Skeletal muscle satellite cell (primary cell): ENCODE measurements at regions not wholly inside any gene's neighbourhood (a gene's known extent, or its start where the extent isn't known, plus 50 kb on each side); places are given as distances from the start of the nearest gene placed in this dataset.
"Not testable (repeated sequence)": the region's sequence is repeated elsewhere in the genome, so short reads cannot be mapped to it uniquely, and the experiment has no call there.

Experiments
- H3K27me3 ChIP-seq: 2 replicates; pipeline ENCODE4 v1.7.0; 2013; ENCODE audit warnings: low read length; ENCODE audit not compliant: control insufficient read depth, insufficient read depth
- H3K36me3 ChIP-seq: 2 replicates; pipeline ENCODE4 v1.7.0; 2013; ENCODE audit warnings: mild to moderate bottlenecking, control low read depth, low read length; ENCODE audit not compliant: insufficient read depth
- H3K4me1 ChIP-seq: 2 replicates; pipeline ENCODE4 v1.7.0; 2013; ENCODE audit warnings: low read length; ENCODE audit not compliant: control insufficient read depth, insufficient read depth
- H3K4me2 ChIP-seq: 2 replicates; pipeline ENCODE4 v1.7.0; 2013; ENCODE audit warnings: mild to moderate bottlenecking, low read length
- H3K4me3 ChIP-seq: 2 replicates; pipeline ENCODE4 v1.7.0; 2013; ENCODE audit warnings: low read length
- H3K9ac ChIP-seq: 2 replicates; pipeline ENCODE4 v1.7.0; 2013; ENCODE audit warnings: mild to moderate bottlenecking, low read depth, low read length, moderate library complexity
- H3K9me3 ChIP-seq: replicated peaks from 2 replicates; pipeline ENCODE4 v1.7.0; 2013; ENCODE audit warnings: mild to moderate bottlenecking, control low read depth, low read length

DNA sequence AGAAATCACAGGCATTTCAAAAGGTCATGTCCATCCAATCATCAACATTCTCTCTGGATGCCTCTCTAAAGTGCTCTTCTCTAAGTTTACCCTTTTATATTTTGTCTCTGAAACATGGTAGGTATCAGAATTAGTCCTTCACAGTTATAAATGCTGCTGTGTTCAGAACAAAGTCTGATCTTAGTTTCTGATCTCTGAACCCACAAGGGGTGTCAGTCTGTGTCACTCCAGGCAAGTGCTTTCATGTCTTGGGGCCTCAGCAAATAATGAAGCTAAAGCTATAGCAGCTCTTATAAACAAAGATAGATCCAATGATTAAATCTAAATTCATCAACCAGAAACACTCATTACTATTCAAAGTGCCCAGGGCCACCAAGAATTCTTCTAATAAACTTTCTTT, 281.7 kb downstream of the BCL2L11 start:
- not testable (repeated sequence) for H3K9ac ChIP-seq, H3K4me2 ChIP-seq, H3K27me3 ChIP-seq, H3K4me3 ChIP-seq, H3K9me3 ChIP-seq, H3K36me3 ChIP-seq, H3K4me1 ChIP-seq

GRCh38 chr2:111403287-111403686, 282.6 kb downstream of the BCL2L11 start:
- not testable (repeated sequence) for H3K4me3 ChIP-seq, H3K9ac ChIP-seq, H3K27me3 ChIP-seq, H3K4me1 ChIP-seq, H3K9me3 ChIP-seq, H3K4me2 ChIP-seq, H3K36me3 ChIP-seq

DNA sequence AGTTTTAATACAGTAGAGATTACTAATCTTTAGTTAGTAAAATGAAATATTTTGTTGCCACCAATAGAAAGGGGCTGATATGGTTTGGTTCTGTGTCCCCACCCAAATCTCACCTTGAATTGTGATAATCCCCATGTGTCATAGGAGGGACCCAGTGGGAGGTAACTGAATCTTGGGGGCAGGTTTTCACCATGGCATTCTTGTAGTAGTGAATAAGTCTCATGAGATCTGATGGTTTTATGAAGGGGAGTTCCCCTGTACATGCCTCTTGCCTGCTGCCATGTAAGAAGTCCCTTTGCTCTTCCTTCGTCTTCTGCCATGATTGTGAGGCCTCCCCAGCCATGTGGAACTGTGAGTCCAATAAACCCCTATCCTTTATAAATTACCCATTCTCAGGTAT, 285.9 kb downstream of the BCL2L11 start:
- not testable (repeated sequence) for H3K9me3 ChIP-seq, H3K4me1 ChIP-seq, H3K4me2 ChIP-seq, H3K36me3 ChIP-seq, H3K27me3 ChIP-seq, H3K9ac ChIP-seq, H3K4me3 ChIP-seq

GRCh38 chr2:111407632-111408194, 287.0 kb downstream of the BCL2L11 start:
- H3K36me3 ChIP-seq, H3K4me2 ChIP-seq, H3K9ac ChIP-seq, H3K9me3 ChIP-seq, H3K27me3 ChIP-seq, H3K4me1 ChIP-seq, H3K4me3 ChIP-seq: not testable (repeated sequence)

DNA sequence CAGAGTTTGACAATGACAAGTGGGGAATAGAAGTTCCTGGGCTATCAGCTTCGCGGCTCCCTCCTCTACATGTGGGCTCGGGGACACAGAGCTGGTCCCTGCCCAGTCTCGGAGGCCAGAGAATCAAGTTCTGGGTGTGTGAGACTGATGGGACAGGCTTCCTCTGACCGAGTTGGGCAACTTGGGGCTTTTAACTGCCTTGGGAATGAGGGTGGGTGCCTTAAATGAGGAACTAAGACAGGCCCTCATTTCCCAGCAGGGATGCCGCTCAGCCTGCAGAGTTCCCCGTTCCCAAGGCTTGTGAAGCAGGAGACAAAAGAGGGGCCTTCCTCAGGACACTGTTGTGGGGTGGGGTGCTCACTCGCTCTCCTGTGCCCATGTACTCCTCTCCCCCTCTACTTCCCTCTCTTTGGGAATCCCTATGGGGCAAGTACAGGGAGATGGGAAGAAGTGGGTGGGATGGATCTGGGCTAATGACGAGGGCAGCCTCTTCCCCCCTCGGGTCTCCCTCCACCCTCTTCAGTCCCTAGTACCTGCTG, 290.2 kb downstream of the BCL2L11 start:
- not testable (repeated sequence) for H3K4me3 ChIP-seq, H3K27me3 ChIP-seq, H3K4me2 ChIP-seq, H3K9me3 ChIP-seq, H3K36me3 ChIP-seq, H3K9ac ChIP-seq, H3K4me1 ChIP-seq

GRCh38 chr2:111411867-111412681, 291.4 kb downstream of the BCL2L11 start:
- not testable (repeated sequence) for H3K4me2 ChIP-seq, H3K9ac ChIP-seq, H3K4me1 ChIP-seq, H3K36me3 ChIP-seq, H3K9me3 ChIP-seq, H3K27me3 ChIP-seq, H3K4me3 ChIP-seq

- H3K27me3 ChIP-seq, H3K4me2 ChIP-seq, H3K36me3 ChIP-seq, H3K4me3 ChIP-seq, H3K4me1 ChIP-seq, H3K9me3 ChIP-seq, H3K9ac ChIP-seq: not testable (repeated sequence)
Measured at GRCh38 chr2:111412841-111413650, 292.3 kb downstream of the BCL2L11 start.

DNA sequence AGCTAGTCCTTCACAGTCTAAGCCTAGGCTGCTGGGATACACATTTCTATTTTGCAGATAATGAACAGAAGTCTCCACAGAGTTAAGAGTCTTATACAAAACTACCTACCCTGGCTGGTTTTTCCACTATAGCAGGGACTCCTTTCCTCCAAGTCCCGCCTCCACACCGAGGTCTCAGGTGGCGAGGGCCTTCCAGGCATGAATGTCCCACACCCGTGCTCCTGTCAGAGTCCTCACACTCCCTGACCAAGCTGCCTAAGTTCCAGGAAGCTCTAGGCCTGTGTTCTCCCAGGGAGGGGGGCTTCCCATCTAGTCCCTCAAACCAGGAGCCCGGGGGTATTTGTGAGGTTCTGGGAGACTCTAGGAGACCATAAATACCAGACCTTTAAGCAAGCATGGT, 293.2 kb downstream of the BCL2L11 start:
- H3K27me3 ChIP-seq, H3K4me1 ChIP-seq, H3K4me2 ChIP-seq, H3K36me3 ChIP-seq, H3K9ac ChIP-seq, H3K9me3 ChIP-seq, H3K4me3 ChIP-seq: not testable (repeated sequence)

DNA sequence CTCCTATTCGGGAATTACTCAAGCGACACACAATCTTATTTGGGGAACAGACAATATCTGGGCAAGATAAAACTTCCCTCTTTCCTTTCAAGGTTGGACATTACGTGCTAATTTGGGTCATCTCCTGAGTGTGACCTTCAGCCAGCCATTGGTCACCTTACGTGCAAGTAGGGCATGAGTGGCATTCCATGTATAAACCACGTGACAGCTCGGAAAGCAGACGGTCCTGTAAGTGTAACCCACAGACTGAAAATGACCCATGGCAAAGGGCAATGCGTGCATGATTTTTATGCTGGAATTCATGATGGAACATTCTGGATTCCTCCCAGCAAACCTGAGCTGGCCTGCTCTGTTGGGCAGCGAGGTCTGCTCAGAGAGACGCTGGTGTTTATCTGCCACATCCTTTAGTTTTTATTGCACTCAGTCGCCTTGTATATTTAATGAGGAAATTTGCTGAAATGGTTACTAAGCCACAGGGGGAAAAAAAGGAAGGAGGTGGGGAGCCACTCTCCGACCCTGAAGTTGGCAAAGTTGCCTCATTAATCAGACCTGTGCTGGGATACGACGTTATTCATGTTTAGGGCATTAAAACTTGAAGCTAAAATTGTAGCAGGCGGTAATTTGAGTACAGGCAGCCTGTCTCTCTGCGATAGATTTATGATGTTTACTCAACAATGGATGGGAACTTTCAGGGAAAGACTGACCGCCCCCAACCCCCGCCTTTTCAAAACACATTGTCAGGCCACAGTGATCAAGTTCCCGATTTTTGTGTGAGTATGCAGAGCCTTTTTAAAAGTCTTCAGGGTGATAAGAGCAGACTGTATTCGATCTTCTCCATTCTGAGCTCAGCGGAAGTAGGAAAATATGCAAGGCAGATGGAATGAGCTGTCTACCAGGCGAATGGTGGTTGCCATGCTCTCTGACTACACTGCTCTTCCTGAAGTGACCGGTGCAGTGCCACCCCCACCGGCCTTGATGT, 295.3 kb downstream of the BCL2L11 start:
- H3K4me2 ChIP-seq, H3K9ac ChIP-seq, H3K4me1 ChIP-seq, H3K27me3 ChIP-seq, H3K9me3 ChIP-seq, H3K36me3 ChIP-seq, H3K4me3 ChIP-seq: not testable (repeated sequence)

DNA sequence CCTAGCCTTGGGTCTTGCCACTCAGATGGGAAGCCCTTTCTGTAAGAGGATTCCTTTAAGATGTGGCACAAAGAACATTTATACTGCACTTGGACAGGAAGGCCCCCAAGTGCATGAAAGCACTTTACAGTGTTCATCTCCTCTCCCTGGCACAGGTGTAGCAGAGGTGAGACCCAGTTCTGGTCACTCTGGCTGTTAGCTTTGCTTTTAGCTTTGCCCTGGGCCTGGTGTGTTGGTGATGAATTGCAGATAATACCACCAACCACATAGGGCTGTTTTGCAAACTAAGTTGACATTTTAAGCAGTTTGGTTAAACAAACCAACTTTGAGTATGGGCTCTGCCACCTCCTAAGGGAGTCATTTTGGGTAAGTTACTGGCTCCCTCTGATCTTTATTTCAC, 296.3 kb downstream of the BCL2L11 start:
- H3K4me3 ChIP-seq, H3K9ac ChIP-seq, H3K27me3 ChIP-seq, H3K4me2 ChIP-seq, H3K9me3 ChIP-seq, H3K4me1 ChIP-seq, H3K36me3 ChIP-seq: not testable (repeated sequence)
